NCI-H1436 (cell line): ENCODE measurements at regions not wholly inside any gene's neighbourhood (a gene's known extent, or its start where the extent isn't known, plus 50 kb on each side); places are given as distances from the start of the nearest gene placed in this dataset.
"Not testable (repeated sequence)": the region's sequence is repeated elsewhere in the genome, so short reads cannot be mapped to it uniquely, and the experiment has no call there.

Experiments
- DNase-seq: peaks from one replicate; lab custom pipeline; 2025; lab: John Stamatoyannopoulos, UW

DNA sequence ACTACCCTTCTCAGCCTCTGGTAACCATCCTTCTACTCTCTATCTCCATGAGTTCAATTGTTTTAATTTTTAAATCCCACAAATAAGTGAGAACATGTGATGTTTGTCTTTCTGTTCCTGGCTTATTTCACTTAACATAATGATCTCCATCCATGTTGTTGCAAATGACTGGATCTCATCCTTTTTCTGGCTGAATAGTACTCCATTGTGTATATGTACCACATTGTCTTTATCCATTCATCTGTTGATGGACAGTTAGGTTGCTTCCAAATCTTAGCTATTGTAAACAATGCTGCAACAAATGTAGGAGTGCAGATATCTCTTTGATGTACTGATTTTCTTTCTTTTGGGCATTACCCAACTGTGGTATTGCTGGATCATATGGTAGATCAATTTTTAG is 103.0 kb downstream of the CARTPT start:
- not testable (repeated sequence) for DNase-seq

GRCh38 chr5:71825992-71826391 is 106.9 kb downstream of the CARTPT start:
- no peak for DNase-seq

DNA sequence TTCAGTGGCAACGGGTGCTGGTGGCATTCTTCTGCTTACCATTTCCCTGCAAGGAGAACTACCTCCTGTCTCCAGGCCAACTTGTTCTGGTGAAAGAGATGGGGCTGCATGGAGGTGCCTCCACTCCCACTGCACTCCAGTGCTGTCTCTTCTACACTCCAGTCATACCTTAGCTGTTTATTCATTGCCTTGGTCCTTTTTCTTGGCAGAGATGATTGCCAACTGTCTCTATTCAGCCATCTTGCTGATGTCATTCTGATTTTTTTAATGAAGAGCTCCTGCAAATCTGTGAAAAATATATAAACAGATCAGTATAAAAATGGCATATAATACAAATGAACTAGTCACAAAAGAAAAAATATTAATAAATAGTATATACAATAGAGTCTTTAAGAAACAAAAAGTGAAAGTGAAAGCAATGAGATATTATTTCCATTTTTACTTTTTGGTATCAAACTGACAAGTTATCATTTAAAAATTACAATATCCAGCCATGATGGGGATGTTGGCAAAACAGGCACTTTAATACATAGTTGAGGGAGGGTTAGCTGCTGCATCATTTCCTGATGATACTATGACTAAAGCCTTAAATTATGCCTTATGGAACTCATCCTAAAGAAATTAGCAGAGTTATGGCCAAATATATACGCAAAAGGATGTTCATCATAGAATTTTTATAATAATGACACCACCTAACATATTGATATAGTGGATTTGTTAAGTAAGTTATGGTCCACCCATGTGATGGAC is 109.4 kb downstream of the CARTPT start:
- no peak for DNase-seq

DNA sequence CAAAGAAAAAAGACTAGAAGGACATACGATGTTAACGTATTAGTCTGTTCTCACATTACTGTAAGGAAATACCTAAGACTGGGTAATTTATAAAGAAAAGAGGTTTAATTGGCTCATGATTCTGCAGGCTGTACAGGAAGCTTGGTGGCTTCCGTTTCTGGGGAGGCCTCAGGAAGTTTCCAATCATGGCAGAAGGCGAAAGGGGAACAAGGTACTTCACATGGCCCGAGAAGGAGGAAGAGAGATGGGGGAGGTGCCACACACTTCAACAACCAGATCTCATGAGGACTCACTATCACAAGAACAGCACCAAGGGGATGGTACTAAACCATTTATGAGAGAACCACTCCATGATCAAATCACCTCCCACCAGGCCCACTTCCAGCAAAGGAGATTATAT is 110.1 kb downstream of the CARTPT start:
- DNase-seq, result no peak

DNA sequence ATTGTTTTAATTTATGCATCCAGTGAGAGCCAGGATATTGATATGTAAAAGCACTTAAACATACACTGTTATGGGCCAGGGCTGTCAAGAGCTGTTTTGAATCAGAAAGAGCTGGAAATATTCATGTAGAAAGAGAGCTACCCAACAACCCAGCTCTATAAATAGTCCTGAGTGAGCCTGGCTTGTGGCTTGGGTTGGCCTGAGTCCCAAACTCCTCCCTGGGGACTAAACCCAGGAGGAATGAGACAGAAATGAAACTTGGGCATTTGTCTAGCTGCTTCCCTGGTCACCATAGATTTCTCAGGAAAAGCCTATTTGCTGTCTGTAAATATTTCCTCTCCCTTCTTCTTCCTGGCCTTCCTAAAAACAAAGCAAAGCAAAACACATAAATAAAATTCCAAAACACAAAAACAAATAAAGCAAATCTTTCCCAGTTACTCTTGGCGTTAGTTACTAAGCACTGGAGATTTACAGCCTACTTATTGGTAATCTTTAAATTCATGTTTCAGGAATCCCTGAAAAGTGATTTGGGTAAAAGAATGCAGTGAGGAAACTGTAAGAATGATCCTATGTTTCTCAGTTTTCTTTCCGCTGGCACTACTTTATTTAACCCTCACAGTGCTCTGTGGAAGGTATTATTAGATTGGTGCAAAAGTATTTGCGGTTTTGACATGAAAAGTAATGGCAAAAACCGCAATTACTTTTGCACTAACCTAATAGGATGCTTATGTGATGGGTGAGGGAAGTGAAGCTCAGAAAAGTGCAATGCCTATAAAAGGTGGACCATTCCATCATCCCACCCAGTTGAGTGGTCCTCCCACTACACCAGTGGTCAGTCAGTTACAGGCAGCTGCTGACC is 111.8 kb downstream of the CARTPT start:
- DNase-seq, result peak; percentile 72

DNA sequence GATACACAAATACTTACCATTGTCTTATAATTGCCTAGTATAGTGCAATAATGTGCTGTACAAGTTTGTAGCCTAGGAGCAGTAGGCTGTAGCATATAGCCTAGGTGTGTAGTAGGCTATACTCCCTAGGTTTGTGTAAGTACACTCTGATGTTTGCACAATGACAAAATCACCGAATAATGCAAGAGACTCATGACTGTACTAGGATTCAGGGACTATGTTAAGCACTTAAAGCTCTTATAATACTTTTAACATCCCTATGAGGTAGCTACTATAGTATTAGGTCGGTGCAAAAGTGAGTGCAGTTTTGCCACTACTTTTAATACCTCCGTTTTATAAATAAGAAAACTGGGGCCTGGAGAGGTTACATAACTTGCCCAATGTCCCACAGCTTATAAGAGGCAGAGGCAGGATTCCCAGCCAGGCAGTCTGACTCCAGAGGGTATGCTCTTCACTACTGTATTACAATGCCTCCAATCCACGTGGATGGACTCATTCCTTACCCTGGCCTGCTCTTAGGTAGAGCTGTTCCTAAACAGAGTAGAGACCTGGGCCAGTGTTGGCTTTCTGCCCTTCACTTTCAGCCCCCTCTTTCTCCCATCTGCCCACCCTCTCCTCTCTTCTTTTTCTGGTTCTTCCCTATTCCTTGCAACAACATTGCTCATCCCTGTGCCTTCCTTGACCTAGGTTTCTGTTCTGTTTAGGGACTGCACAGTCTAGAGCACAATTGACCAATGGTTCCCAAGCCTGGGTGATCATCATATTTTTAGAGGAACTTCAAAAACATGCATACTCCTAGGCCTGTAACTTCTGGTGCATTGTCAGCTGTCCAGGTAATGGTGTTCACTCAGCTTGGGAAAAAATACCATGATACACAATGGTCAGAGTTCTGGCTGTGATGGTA is 114.0 kb downstream of the CARTPT start:
- no peak for DNase-seq

DNA sequence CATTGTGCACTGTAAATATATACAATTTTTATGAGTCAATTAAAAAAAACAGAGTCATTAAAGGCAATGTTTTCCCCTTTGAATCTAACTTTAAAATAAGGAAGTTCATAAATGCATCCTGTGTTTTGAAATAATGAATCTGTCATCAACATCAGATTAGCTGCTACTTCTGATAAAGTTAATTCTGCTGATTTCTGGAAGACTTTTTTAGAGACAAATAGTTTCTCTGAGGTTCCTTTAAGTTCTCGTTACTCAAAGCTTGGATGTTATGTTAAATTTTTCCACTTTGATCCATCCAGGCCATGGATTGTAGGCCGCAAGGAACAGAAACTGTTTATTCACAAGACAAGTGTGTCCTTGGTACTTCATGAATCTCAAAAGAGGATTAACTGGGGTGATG is 115.5 kb downstream of the CARTPT start:
- DNase-seq, result no peak

- DNase-seq, result no peak
Observed at GRCh38 chr5:71836084-71836483, 117.0 kb downstream of the CARTPT start.

DNA sequence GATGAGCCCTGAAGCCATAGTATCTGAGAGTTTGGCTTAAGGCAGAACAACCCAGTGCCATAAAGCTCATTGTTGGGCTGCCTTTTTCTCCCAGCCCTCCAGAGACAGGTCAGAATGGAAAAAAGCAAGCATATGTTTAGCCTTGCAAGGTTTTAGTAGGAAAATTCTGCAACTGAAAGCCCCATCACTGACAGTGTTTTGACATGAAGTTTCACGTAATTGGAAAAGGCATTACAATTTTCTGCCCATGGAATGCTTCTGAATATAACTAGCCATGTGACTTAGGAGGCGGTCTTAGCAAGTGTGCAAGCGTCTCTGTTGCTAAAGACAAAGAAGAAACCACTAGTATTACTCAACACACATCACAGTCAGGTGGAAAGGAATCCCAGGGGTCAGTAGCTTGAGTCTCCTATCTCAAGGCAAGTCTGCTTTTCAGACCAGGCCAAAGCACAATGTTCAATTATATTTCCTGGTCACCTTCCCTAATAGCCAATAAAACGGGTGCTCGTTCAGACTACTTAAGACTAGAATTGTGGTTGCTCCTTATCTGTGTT is 117.6 kb downstream of the CARTPT start:
- no peak for DNase-seq

- DNase-seq, result no peak
Observed at GRCh38 chr5:71838286-71838685, 119.2 kb downstream of the CARTPT start.

GRCh38 chr5:71839096-71839884 is 120.2 kb downstream of the CARTPT start:
- no peak for DNase-seq

DNA sequence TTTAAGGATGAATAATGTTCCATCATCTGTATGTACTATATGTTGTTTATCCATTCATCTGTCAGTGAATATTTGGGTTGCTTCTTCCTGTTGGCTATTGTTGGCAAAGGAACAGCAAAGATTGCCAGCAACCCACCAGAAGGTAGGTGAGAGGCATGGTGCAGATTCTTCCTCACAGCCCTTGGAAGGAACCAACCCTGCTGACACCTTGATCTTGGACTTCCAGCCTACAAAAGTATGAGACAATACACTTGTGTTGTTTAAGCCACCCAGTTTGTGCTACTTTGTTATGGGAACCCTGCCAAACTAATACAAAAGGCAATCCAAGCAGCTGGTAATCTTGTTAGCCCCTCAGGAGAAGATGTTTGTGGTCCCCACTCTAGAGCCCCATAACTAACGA is 122.0 kb downstream of the CARTPT start:
- no peak for DNase-seq

- no peak for DNase-seq
Observed at GRCh38 chr5:71843111-71843510, 124.0 kb downstream of the CARTPT start.

DNA sequence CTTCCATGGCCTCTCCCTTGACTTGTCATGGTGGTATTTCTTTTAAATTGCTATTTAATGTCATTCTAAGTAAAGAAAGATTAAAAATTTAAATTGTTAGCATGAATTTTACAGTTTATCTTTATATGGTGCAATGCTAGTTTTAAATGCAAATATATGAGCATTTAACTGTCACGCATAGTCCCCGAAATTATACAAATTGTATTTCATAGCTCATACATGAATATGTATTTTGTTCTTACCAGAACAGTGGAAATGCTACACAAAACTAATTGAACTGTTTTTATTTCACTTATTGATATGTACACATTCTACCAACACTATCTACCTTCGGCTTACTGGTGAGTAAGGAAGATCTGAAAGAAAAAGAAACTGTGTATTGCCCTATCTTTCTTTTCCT is 125.8 kb downstream of the CARTPT start:
- DNase-seq, result no peak

DNA sequence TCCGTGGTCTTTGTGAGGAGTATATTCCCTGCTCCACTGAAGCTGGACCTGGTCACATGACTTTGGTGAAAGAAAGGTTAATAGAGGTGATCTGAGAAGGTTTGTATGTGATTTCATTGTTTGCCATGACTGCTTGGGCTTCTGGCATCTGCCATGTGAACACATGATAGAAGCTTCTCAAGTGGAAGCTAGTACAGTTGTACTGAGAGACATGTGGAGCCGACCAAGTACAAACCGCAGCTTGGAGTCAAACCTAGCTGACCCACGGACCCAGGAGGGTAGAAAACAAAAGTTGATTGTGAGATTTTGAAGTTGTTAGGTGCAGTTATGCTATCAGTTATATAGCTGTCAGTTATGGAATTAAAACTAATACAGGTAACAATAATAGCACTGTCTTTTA is 140.4 kb downstream of the CARTPT start:
- no peak for DNase-seq

GRCh38 chr5:71860048-71860447 is 141.0 kb downstream of the CARTPT start:
- DNase-seq, result no peak

- no peak for DNase-seq
Observed at GRCh38 chr5:71861682-71862081, 142.6 kb downstream of the CARTPT start.

DNA sequence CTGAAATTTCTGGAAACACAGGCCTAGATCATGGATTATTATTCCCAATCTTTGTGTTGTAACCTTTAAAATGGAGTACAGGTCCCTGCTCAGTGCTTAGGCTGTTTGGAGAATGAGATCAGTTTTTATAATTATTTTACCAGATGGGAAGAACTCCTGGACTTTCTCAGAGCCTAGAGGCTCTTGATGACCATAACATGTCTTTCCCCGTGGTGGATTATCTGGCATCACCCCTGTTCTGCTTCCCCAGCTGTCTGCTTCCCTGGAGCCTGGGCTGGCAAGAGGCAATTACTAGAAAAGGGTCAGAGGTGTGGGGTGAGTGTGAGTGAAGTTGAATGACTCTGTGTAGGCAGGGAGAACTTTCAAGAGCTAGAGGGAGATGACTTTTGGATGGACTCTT is 143.0 kb downstream of the CARTPT start:
- no peak for DNase-seq

- no peak for DNase-seq
Observed at GRCh38 chr5:71862507-71863060, 143.5 kb downstream of the CARTPT start.

DNA sequence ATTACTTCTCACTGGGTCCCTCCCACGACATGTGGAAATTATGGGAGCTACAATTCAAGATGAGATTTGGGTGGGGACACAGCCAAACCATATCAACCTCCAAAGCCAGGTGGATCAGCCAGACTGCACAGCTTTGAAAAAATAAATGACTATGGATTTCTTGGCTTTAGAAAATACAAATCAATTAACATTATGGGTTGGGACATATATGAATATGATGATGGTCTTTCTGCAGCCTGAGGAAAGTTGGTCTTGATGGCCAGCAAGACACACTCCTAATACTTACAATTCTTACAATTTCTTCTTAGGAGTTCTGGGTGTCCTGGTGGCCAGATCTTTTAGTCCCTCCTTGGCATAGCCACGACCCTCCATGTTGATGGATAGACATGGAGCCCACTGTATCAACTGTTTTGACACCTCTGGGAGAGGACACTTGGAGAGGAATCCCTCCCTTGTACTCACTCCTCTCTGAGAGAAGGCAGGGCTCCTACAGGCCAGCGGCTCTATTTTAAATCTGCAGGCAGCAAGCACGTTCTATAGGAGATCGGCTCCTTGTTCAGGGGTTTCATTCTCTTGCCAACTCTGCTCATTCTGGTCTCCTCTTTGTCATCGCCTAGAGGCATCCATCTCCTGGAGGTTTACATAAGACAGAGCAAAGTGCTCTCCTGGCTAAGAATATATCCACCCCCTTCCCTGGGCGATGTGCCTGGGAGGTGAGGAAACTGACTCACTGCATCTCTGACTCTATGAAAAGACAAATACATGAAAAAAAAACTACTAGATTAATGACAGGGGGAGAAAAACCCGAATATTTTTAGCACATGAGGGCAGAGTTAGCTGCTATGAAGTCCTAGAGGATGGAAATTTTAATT is 145.9 kb downstream of the CARTPT start:
- DNase-seq, result no peak
